ENCODE measurements at regions not wholly inside any gene's neighbourhood (a gene's known extent, or its start where the extent isn't known, plus 50 kb on each side); places are given as distances from the start of the nearest gene placed in this dataset.
"Not testable (repeated sequence)": the region's sequence is repeated elsewhere in the genome, so short reads cannot be mapped to it uniquely, and the experiment has no call there.

DNA sequence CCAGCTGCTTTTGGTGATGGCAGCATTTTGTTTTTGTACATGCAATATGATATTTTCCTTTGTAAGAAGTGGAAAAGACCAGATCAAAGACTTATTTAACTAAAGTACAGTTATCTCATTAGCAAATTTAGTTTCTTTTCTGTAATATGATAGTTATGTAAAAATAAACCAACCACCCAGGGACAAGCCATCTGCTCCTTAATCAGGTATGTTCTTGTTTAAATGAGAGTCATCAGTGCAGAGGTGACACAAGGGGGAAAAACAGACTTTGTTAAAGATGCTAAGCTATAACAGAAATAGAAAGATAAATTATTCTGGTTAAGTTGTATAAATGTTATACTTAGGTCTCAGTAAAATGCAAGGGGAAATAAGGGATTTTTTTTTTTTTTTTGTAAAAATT is 805.7 kb upstream of the SEMA6A start:
- DNase-seq: peak in 1 of 2 experiments; percentile 96

DNA sequence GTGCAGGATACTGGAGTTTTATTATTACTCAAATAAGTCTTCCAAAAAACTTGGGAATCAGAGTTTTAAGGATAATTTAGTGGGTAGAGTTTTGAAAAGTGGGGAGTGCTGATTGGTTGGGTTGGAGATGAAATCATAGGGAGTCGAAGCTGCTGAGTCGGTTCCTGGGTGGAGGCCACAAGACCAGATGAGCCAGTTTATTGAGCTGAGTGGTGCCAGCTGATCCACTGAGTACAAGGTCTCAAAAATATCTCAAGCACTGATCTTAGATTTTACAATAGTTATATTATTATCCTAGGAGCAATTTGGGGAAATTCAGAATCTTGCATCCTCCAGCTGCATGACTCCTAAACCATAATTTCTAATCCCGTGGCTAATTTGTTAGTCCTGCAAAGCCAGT is 804.9 kb upstream of the SEMA6A start:
- DNase-seq: peak in 1 of 2 experiments; percentile 12

- DNase-seq: no peak
Measured at GRCh38 chr5:117376748-117377147, 802.1 kb upstream of the SEMA6A start.

DNA sequence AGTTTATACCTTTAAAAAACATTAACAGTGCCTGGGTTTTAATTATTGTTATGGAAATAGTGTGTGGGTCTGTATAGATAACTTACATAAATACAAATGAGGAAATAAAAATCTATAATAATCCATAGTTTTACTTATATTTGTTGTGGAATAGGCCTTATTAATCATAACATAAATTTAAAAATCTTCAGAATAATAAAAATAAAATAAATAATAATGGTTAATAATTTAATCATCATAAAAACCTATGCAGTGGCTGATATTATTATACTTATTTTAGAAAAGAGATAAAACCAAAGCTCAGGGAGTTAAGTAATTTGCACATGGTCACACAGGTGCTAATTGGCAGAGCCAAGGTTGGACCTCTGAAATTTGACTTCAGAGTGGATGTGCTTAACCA is 785.3 kb upstream of the SEMA6A start:
- no peak for DNase-seq

DNA sequence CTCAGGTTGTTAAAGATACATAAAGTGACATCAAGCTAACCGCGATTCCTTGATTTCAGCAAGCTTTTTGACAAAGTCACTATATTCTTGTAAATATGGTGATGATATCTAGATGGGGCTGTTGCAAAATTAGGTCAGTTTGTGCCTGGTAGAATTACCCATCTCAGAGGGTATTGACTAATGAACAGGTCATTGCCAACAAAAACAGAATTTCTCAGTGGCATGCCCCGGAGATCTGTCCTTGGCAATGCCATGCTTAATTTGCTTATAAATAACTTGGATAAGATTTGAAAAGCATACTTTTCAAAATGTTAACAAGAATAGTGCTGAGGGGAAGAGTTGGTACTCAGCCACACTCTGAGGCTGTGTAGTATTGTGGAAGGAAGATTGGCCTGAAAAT is 783.3 kb upstream of the SEMA6A start:
- no peak for DNase-seq

- no peak for DNase-seq
Measured at GRCh38 chr5:117347280-117347679, 772.7 kb upstream of the SEMA6A start.

- DNase-seq: not testable (repeated sequence)
Measured at GRCh38 chr5:117343726-117344125, 769.1 kb upstream of the SEMA6A start.

DNA sequence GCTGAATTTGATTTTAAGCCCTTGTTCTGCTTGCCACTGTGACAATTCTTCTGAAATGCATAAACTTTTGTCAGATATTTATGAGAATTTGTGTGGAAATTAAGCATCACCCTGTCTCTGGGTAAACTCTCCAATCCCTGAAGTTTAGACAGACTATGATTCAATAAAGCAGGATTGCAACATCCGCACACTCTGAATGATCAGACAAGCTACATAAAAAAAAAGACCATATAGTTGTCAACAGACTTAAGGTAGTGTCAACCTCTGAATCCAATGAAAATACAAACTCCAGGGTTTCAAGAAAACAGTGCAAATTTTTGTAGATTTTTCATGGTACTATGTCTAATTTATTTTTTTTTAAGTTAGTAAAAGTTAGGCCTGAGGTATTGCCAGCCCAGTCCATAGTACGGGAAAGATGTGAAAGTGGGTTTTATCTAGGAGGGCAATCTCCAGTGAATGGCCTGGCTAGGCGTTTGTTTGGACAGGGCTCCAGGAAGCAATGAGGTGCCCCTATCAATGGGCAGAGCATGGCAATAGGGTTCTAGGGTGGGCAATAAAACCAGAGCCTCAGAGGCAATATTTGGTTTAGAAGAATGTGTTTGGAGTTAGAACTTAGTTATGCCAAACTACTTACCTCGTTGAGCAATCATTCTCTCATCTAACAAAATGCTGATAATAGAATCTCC is 762.6 kb upstream of the SEMA6A start:
- DNase-seq: no peak

GRCh38 chr5:117336208-117336607 is 761.6 kb upstream of the SEMA6A start:
- DNase-seq: no peak

- no peak for DNase-seq
Measured at GRCh38 chr5:117333011-117333410, 758.4 kb upstream of the SEMA6A start.

GRCh38 chr5:117332341-117332740 is 757.7 kb upstream of the SEMA6A start:
- no peak for DNase-seq

DNA sequence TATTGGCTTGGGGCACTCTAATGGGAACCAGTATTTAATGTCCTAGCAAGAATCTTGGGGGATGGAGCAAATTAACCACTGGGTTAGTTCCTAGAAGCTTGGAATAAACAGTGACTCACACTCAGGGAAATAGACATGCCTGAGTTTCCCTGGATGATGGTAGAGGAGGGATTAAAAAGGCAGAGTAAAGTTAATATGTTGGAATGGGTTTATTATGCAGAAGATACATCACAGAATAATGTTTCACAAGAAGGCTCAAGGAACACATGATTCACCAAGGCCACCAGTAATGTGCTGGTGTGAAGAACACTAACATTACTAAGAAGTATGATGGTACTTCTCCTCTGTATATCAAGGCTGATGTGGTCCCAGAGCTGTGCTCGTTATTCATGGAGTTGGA is 752.9 kb upstream of the SEMA6A start:
- DNase-seq: no peak

- DNase-seq: no peak
Measured at GRCh38 chr5:117326997-117327396, 752.4 kb upstream of the SEMA6A start.

DNA sequence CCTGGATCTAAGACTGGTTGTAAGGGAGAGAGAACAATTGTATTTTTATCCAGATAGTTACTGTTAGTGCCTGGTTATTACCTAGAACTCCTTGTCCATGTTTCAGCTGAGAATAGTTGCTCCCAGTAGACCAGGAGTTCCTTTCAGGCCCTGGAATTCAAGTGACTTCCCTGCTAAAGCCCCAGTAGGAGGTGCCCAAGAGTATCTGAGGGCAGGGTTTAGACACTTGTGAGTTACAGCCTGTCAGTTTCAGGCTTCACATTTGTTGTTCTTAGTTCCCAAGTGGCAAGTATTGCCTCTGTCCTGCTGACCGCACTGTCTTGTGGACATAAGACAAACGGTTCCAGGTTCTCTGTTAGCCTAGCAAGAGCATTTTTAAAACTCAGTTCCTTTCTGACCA is 743.9 kb upstream of the SEMA6A start:
- DNase-seq: no peak

GRCh38 chr5:117315170-117315569 is 740.5 kb upstream of the SEMA6A start:
- no peak for DNase-seq

GRCh38 chr5:117304512-117305107 is 730.0 kb upstream of the SEMA6A start:
- DNase-seq: not testable (repeated sequence)

GRCh38 chr5:117302949-117303348 is 728.3 kb upstream of the SEMA6A start:
- DNase-seq: no peak

GRCh38 chr5:117302473-117302872 is 727.9 kb upstream of the SEMA6A start:
- no peak for DNase-seq

- no peak for DNase-seq
Measured at GRCh38 chr5:117299936-117300328, 725.3 kb upstream of the SEMA6A start.

DNA sequence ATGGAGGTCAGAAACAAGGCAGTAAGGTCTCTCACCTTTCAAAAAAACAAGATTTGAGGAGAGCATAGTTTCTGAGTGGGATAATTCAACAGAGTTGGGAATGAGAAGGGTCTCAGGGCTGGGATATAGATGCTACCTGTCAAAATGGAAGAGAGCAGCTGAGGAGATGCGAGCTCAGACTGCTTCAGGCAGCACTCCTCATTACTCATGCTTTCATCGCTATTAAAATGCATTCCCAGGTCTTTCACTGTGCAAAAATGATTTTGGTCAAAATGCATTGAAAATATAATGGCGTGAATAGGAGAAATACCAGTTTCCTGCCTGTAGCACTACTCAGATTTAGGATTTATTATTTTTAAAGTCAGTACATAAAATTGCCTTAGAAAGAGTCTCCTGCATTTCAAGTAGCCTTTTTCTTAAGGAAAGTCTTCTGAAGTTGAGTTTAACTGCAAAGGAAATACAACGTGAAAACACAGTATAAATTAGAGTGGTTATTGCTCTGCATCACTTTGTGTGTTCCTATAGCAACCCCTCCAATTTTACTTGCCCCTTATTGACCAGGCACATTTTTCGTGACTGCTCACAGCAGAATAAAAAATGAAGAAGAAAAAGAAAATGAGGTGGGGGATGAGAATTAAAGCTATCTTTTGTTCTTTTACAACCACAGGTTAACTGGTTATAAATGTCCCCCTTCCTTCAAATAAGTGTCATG is 724.8 kb upstream of the SEMA6A start:
- no peak for DNase-seq

GRCh38 chr5:117296872-117297271 is 722.2 kb upstream of the SEMA6A start:
- no peak for DNase-seq

GRCh38 chr5:117295941-117296340 is 721.3 kb upstream of the SEMA6A start:
- no peak for DNase-seq

DNA sequence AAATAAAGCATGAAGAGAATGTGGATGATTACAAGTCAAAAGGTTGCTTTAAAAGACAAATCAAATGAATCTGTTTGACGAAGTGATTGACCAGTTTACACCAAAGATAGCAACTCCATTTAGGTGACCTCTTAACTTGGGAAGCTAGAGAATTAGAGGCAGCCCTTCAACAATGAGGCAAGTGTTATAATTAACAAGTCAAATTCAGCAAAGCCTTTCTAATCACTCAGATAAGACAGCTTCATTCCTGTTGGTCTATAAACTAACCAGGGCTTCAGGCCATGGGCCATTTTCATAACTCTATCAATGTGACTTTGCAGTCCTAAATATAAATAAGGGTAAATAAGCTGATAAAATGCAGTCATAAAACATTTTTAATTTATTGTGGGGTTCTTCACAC is 712.2 kb upstream of the SEMA6A start:
- DNase-seq: no peak

GRCh38 chr5:117271656-117272055 is 697.0 kb upstream of the SEMA6A start:
- DNase-seq: no peak
